ENCODE measurements at regions not wholly inside any gene's neighbourhood (a gene's known extent, or its start where the extent isn't known, plus 50 kb on each side); places are given as distances from the start of the nearest gene placed in this dataset.
"Not testable (repeated sequence)": the region's sequence is repeated elsewhere in the genome, so short reads cannot be mapped to it uniquely, and the experiment has no call there.

DNA sequence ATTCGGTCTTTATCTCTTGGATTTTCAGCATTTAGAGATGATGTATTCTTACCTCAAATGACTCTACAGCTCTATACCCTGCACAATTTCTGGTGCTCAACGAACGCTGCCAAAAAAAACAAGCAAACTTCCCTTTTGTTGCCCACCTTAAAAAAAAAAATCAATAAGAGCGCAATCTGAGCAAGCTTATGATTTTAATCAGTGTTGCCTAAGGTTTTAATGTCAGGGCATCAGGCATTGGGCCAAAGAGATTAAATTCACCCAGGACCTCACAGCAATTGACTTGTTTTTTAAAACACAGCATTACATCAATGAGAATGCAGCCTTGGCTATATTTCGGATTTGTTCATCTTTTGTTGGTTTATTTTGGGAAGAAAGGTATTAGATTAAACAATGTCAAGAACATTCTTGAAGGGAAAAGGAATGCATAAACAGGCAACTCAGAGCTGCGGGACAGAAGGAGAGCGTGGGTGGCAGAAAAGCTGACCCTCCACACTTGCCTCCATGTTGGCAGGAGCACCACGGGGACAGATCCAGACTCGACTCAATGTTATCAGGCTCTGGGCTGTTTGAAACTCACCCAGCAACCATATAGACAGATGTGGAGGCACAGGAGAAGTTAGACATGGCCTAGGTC lies 127.5 kb upstream of the DAPK1 start:
- no peak for DNase-seq (ENCODE audit: extremely low read depth in 1 of 11, low read depth in 9 of 11, low spot score in 4 of 11)

DNA sequence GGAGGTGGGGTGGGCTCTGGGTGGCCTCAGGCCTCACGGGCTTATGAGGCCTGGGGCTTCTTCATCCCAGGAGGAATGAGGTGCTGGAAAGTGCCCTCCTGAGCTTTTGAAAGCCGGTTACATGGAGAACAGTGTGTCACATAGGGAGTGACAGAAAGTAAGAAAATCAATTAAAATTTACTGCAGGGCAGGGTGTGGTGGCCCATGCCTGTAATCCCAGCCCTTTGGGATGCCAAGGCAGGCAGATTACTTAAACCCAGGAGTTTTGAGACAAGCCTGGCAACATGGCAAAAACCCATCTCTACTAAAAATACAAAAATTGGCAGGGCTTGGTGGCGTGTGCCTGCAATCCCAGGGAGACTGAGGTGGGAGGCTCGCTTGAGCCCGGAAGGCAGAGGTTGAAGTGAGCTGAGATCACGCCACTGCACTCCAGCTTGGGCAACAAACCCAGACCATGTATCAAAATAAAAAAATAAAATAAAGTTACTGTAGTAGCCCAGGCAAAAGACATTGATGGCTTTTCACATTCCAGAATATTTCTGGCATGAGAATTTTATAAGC lies 125.8 kb upstream of the DAPK1 start:
- no peak for DNase-seq (ENCODE audit: extremely low read depth in 1 of 11, low read depth in 9 of 11, low spot score in 4 of 11)

DNA sequence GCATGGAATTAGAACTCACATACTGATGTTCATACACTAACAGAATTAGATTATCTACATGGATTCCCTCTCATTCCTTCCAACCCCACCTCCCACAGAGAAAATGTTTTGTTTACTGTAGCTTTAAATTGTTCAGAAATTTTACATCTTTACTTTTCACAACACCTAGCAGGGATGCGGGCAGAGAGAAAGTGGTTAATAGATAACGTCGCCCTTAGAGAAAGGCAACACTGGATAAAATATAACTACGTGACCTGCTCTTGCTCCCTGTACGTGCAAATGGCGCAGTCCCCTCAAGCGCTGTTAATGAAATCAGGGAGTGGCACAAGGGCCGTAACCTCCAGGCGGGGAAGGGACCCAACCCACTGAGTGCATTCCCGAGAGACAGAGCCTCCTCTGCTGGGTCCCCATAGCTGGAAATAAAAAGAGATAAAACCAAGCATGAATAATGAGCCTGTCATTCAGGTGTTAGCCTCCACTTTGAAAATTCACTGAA lies 125.3 kb upstream of the DAPK1 start:
- DNase-seq (ENCODE audit: extremely low read depth in 1 of 11, low read depth in 9 of 11, low spot score in 4 of 11) = peak in 4 of 11 donors; percentile 31 to 66 (median 48)

DNA sequence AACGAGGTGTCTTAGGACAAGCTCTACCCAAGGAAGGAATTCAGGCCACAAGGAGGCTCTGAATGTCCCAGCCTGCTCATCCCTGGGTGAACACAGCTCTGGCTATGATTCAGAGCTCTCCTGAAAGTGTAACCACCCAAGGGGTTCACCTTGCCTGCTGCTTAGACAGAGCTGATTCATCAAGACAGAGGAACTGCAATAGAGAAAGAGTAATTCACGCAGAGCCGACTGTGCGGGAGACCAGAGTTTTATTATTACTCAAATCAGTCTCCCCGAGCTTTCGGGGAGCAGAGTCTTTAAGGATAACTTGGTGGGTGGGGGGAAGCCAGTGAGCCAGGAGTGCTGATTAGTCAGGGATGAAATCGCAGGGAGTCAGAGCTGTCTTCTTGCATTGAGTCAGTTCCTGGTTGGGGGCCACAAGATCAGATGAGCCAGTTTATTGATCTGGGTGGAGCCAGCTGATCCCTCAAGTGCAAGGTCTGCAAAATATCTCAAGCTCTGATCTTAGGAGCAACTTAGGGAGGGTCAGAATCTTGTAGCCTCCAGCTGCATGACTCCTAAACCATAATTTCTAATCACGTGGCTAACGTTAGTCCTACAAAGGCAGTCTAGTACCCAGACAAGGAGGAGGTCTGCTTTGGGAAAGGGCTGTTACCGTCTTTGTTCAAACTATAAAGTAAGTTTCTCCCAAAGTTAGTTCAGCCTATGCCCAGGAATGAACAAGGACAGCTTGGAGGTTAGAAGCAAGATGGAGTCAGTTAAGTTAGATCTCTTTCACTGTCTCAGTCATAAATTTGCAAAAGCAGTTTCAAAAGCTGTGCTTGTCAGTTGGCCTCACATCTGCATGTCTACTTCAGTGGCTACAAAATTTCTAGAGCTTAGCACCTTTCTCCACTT lies 123.4 kb upstream of the DAPK1 start:
- DNase-seq (ENCODE audit: extremely low read depth in 1 of 11, low read depth in 9 of 11, low spot score in 4 of 11) = not testable (repeated sequence)

DNA sequence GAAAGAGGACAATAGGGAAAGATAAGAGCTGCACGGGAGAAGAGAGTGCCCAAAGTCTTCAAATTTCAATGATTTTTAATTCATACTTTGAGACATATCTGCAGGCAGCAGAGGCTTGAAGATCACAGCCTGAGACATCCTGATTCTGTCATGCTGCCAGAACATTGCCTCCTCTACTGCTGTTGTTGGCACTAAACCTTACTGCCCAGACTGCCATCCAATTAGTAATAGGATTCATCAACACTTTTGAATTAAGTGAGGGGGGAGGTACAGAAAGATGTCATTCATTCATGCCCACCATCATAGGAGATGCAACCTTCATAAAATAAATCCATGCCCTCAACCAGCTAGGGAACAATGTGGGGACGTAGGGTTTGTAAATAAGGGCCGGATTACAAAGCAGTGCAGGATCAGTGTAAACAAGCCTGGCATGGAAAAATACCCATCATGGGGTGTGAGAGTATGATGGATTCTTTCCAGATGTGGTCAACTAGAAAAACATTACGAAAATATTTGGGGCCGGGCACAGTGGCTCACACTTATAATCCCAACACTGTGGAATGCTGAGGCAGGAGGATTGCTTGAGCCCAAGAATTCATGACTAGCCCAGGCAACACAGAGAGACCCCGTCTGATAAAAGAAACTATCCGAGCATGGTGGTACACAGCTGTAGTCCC lies 122.1 kb upstream of the DAPK1 start:
- DNase-seq (ENCODE audit: extremely low read depth in 1 of 11, low read depth in 9 of 11, low spot score in 4 of 11) = no peak

DNA sequence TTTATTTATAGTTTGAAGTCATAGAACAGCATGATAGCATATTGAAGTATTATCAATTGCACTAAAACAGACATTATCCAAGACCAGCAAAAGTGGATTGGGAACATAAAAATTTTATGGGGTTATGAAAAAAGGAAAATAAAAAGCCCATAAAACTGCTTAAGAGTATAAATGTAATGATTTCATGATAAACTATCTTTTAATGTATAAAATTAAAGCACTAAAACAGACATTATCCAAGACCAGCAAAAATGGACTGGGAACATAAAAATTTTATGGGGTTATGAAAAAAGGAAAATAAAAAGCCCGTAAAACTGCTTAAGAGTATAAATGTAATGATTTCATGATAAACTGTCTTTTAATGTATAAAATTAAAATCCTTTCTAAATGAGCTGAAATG lies 119.0 kb upstream of the DAPK1 start:
- DNase-seq (ENCODE audit: extremely low read depth in 1 of 11, low read depth in 9 of 11, low spot score in 4 of 11) = no peak

DNA sequence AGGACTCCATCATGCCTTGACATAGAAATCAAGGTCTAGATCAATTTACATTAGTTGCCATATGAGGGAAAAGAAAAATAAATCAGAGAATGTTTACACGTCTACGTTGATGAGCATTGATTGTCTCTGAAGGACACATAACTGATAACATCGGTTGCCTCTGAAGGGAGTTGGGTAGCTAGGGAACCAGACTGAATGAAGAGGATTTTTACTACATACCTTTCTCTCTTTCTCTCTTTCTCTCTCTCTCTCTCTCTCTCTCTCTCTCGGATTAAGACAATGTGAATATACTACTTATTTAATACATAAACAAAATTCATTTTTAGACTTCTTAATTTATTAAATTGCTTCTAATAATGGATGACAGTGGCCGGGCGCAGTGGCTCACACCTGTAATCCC lies 118.4 kb upstream of the DAPK1 start:
- DNase-seq (ENCODE audit: extremely low read depth in 1 of 11, low read depth in 9 of 11, low spot score in 4 of 11) = no peak

DNA sequence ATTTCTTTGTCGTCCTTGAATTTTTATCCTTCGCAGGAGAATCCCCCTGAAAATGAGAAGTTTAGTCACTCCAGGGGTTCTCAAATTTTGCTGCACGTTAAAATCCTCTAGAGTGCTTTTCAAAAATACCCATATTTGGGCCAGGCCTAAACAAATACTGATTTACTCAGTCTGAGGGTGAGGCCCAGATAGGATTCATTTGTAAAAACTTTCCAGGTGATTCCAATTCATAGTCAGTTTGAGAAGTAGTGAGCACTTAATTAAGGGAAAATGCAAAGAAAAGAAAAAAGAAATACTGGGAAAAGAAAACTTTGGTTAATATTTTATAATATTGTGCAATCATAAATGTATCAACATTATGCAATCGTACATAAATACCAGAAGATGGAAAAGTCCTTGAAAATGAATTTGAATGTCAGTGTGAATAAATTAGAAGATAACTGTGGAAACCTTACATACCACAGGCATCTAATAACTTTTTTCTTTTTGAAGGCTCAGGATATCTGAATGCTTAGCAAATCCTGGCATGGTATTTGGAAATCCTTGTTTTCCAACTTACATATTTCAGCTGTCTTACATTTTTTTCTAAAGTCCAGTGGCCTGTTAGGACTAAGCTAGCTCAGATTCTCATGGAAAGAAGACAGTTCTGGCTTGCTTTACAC lies 116.5 kb upstream of the DAPK1 start:
- DNase-seq (ENCODE audit: extremely low read depth in 1 of 11, low read depth in 9 of 11, low spot score in 4 of 11) = no peak

DNA sequence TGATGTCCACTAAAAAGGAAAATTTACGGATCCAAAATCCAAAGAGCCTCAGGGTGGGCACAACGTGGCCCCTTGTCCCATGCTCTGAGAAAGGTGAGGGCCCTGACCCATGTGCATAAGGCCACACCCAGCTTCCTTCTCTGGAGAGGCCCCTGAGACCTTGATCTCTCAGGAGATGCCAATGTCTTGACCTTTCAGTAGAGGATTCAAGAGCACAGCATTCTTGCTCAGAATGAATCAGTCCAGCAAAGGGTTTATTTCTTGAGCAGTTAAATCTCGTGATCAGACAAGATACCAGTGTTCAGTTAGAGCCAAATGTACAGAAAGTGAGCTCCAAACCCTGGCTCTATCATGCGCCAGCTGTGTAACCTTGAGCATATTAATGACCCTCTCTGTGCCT lies 115.9 kb upstream of the DAPK1 start:
- DNase-seq (ENCODE audit: extremely low read depth in 1 of 11, low read depth in 9 of 11, low spot score in 4 of 11) = no peak

DNA sequence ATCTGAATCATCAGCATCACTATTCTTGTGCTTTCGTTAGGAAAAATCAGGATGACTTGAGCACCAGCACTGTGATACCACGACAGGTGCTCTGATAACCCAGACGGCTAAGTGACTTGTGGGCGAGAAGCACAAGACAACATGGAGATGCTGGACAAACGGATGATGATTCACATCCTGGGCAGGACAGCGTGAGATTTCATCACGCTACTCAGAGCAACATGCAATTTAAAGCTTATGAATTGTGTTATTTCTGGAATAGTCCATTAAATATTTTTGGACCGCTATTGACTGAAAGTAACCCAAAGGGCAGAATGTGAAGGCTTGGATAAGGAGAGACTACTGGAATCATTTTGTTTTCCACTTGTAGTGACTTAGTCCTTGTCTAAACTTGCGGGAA lies 114.8 kb upstream of the DAPK1 start:
- no peak for DNase-seq (ENCODE audit: extremely low read depth in 1 of 11, low read depth in 9 of 11, low spot score in 4 of 11)

DNA sequence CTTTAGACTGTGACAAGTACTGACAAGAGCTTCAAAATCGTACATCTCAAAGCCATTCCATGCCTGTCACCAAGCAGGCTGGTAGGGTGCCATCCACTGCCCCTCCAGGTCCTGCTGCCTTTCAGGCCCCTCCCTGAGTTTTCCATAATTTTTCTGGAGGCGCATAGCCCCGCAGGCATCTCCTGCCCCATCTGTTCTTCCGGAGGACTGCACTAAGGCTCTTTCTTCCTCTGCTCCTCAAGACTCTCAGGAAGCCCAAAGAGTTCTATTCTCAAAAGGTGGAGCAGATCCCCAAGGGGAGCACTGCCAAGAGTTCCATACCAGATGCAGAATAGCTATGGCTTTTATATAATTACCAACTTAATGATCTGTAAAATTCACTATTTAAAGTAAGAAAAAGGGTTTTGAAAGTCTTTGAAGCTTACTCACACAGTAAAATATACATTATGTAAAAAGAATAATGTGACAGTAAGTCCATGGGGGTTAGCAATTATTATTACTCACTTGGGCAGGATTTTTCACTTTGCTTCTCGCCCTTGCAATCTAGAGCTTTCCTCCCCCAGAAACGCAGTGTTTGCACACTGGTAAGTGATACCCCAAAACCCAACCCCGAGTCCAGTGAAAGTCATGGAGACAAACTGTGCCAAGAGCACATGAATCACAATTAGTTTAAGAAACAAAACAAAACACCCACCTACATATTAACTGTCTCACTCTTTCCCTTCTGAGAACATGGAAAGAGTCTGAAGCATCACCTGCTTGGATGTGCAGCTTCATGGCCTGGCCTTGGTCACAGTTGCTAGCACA lies 114.1 kb upstream of the DAPK1 start:
- peak in 1 of 11 donors; percentile 39 for DNase-seq (ENCODE audit: extremely low read depth in 1 of 11, low read depth in 9 of 11, low spot score in 4 of 11)

DNA sequence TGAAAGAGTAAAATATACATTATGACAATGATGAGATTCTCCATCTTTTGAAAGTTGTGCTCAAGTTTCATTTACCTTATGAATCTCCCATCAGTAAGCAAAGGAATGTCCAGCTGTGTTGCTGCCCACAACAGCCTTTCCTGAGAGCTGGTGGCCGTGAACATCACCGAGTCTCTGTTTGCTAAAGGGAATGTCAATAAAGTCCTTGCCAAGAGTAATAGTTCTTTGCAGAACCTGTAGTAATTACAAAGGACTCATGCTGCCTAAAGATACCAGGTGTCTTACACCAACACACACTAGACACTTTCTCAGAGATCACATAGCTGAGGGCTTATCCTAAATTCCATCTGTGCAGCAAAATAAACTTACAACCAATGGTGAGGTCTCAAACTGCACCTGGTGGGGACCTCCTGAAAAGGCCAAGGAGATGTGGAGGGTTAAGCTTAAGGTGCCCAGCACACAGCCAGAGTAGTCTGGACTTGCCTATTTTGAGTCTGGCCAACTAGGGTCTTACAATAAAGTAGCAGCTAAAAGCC lies 111.1 kb upstream of the DAPK1 start:
- no peak for DNase-seq (ENCODE audit: extremely low read depth in 1 of 11, low read depth in 9 of 11, low spot score in 4 of 11)

DNA sequence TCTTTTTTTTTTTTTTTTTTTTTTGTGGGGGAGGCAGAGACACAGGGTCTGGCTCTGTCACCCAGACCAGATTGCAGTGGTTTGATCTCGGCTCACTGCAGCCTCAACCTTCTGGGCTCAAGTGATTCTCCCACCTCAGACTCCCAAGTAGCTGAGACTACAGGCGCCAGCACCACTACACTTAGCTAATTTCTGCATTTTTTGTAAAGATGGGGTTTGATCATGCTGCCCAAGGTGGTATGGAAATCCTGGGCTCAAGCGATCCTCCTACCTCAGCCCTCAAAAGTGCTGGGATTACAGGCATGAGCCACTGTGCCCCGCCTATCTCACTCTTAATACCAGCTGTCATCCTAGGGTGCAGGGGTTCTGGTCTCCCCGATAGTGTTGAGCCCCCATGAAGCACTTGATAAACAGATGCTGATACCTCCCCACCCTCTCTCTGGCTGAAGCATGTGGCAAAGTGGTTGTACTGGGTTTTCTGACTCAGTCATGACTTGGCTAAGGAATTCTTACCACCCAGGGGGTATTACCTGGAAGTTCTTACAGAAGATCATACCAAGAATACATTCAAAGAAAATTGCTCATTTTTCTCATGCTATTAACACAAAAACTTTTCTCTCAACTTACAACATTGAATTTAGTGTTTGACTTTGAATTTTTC lies 110.2 kb upstream of the DAPK1 start:
- DNase-seq (ENCODE audit: extremely low read depth in 1 of 11, low read depth in 9 of 11, low spot score in 4 of 11) = no peak

DNA sequence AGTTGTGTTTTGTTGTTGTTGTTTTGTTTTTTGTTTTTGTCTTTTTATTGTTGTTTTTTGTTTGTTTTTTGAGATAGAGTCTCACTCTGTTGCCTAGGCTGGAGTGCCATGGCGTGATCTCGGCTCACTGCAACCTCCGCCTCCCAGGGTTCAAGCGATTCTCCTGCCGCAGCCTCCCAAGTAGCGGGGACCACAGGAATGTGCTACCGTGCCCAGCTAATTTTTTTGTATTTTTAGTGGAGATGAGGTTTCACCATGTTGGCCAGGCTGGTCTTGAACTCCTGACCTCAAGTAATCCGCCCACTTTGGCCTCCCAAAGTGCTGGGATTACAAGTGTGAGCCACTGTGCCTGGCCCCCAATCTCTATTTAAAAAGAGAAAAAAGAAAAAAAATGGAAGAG lies 109.0 kb upstream of the DAPK1 start:
- DNase-seq (ENCODE audit: extremely low read depth in 1 of 11, low read depth in 9 of 11, low spot score in 4 of 11) = not testable (repeated sequence)

DNA sequence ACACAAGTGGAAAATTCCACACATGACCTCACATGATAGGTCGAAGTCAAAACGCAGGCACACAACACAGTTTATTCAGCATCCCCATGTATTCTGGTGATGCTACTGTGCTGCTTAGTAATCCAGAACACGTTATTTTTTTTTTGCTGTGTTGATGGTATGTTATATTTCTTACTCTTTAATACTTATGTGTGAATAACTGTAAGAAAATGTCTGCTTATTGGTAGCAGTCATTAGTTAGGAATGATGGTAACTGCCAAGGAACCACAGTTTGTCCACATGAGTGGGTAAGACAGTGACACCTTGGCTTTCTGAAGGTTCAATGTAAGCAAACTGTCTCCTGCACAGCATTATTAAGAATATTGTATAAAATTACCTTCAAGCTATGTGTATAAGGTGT lies 107.7 kb upstream of the DAPK1 start:
- DNase-seq (ENCODE audit: extremely low read depth in 1 of 11, low read depth in 9 of 11, low spot score in 4 of 11) = no peak

DNA sequence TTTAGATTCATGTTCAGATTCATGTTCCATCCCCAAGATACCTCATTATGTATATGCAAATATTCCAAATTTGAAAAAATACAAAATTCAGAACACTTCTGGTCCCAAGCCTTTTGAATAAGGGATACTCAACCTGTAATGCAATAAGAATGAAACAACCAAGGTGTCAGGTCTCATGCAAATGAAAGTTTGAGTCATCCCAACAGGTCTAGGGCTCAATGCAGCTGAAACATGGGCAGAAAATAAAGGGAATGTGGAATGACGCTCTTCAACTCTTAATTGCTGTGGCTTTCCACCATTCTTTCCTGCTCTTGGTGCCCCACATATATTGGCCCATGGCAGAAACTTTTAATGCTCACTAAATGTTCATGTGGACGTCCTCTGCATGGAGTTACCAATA lies 107.3 kb upstream of the DAPK1 start:
- no peak for DNase-seq (ENCODE audit: extremely low read depth in 1 of 11, low read depth in 9 of 11, low spot score in 4 of 11)

DNA sequence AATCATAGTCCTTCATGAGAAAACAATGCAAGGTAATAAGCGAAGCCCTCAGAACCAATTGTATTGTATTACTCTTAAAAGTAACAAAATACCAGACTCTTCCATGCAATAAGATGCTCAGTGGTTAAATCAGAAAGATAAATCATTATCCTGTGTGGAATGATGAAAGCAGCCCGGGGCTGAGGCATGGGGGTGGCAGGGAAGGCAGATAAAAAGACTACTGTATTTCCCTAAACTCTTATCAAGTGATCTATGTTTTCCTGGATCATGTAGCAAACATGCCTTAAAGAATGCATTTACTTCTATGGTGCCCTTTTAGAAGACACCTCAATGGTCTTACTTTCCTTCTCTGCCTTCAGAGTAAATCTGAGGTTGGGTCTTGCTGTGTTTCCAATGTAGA lies 105.6 kb upstream of the DAPK1 start:
- DNase-seq (ENCODE audit: extremely low read depth in 1 of 11, low read depth in 9 of 11, low spot score in 4 of 11) = no peak

Measured in renal cortex interstitium (tissue), 11 donors.